ENCODE measurements at regions not wholly inside any gene's neighbourhood (a gene's known extent, or its start where the extent isn't known, plus 50 kb on each side); places are given as distances from the start of the nearest gene placed in this dataset.
"Not testable (repeated sequence)": the region's sequence is repeated elsewhere in the genome, so short reads cannot be mapped to it uniquely, and the experiment has no call there.

- DNase-seq (ENCODE audit: low read depth in 2 of 2), result no peak
Observed at GRCh38 chr2:106009096-106009495, 185.0 kb downstream of the UXS1 start.

- no peak for DNase-seq (ENCODE audit: low read depth in 2 of 2)
Observed at GRCh38 chr2:106004851-106005250, 189.2 kb downstream of the UXS1 start.

- DNase-seq (ENCODE audit: low read depth in 2 of 2), result no peak
Observed at GRCh38 chr2:105999211-105999989, 194.7 kb downstream of the UXS1 start.

- DNase-seq (ENCODE audit: low read depth in 2 of 2), result no peak
Observed at GRCh38 chr2:105997711-105998110, 196.4 kb downstream of the UXS1 start.

- no peak for DNase-seq (ENCODE audit: low read depth in 2 of 2)
Observed at GRCh38 chr2:105990624-105991023, 203.5 kb downstream of the UXS1 start.

- not testable (repeated sequence) for DNase-seq (ENCODE audit: low read depth in 2 of 2)
Observed at GRCh38 chr2:105989803-105990202, 204.3 kb downstream of the UXS1 start.

- DNase-seq (ENCODE audit: low read depth in 2 of 2), result no peak
Observed at GRCh38 chr2:105989070-105989469, 205.0 kb downstream of the UXS1 start.

GRCh38 chr2:105977807-105978206, 216.3 kb downstream of the UXS1 start:
- DNase-seq (ENCODE audit: low read depth in 2 of 2), result no peak

GRCh38 chr2:105977212-105977611, 216.9 kb downstream of the UXS1 start:
- peak in 1 of 2 donors; percentile 27 for DNase-seq (ENCODE audit: low read depth in 2 of 2)

GRCh38 chr2:105974812-105975211, 219.3 kb downstream of the UXS1 start:
- DNase-seq (ENCODE audit: low read depth in 2 of 2), result no peak

- no peak for DNase-seq (ENCODE audit: low read depth in 2 of 2)
Observed at GRCh38 chr2:105972927-105973326, 221.2 kb downstream of the UXS1 start.

- DNase-seq (ENCODE audit: low read depth in 2 of 2), result no peak
Observed at GRCh38 chr2:105972246-105972645, 221.9 kb downstream of the UXS1 start.

- no peak for DNase-seq (ENCODE audit: low read depth in 2 of 2)
Observed at GRCh38 chr2:105969552-105969951, 224.5 kb downstream of the UXS1 start.

GRCh38 chr2:105962221-105962620, 217.5 kb downstream of the NCK2 start:
- no peak for DNase-seq (ENCODE audit: low read depth in 2 of 2)

GRCh38 chr2:105961599-105962146, 217.0 kb downstream of the NCK2 start:
- no peak for DNase-seq (ENCODE audit: low read depth in 2 of 2)

GRCh38 chr2:105959357-105959756, 214.6 kb downstream of the NCK2 start:
- no peak for DNase-seq (ENCODE audit: low read depth in 2 of 2)

- DNase-seq (ENCODE audit: low read depth in 2 of 2), result no peak
Observed at GRCh38 chr2:105954891-105955290, 210.2 kb downstream of the NCK2 start.

- DNase-seq (ENCODE audit: low read depth in 2 of 2), result no peak
Observed at GRCh38 chr2:105953942-105954341, 209.2 kb downstream of the NCK2 start.

GRCh38 chr2:105952131-105952530, 207.4 kb downstream of the NCK2 start:
- no peak for DNase-seq (ENCODE audit: low read depth in 2 of 2)

- DNase-seq (ENCODE audit: low read depth in 2 of 2), result no peak
Observed at GRCh38 chr2:105951384-105951694, 206.6 kb downstream of the NCK2 start.

GRCh38 chr2:105950521-105951383, 206.0 kb downstream of the NCK2 start:
- no peak for DNase-seq (ENCODE audit: low read depth in 2 of 2)

GRCh38 chr2:105943977-105944376, 199.3 kb downstream of the NCK2 start:
- DNase-seq (ENCODE audit: low read depth in 2 of 2), result no peak

Measured in stimulated activated CD8-positive, alpha-beta memory T cell treated with anti-CD3 and anti-CD28 coated beads, Interleukin-15, amount 100 ng/mL, for 48 hours (primary cell).